Activated CD4-positive, CD25-positive, alpha-beta regulatory T cell (primary cell): ENCODE measurements at regions not wholly inside any gene's neighbourhood (a gene's known extent, or its start where the extent isn't known, plus 50 kb on each side); places are given as distances from the start of the nearest gene placed in this dataset.
"Not testable (repeated sequence)": the region's sequence is repeated elsewhere in the genome, so short reads cannot be mapped to it uniquely, and the experiment has no call there.

Source experiments
- DNase-seq, 4 experiments: peaks; one replicate each; lab custom pipeline; 2025; lab: John Stamatoyannopoulos, UW

DNA sequence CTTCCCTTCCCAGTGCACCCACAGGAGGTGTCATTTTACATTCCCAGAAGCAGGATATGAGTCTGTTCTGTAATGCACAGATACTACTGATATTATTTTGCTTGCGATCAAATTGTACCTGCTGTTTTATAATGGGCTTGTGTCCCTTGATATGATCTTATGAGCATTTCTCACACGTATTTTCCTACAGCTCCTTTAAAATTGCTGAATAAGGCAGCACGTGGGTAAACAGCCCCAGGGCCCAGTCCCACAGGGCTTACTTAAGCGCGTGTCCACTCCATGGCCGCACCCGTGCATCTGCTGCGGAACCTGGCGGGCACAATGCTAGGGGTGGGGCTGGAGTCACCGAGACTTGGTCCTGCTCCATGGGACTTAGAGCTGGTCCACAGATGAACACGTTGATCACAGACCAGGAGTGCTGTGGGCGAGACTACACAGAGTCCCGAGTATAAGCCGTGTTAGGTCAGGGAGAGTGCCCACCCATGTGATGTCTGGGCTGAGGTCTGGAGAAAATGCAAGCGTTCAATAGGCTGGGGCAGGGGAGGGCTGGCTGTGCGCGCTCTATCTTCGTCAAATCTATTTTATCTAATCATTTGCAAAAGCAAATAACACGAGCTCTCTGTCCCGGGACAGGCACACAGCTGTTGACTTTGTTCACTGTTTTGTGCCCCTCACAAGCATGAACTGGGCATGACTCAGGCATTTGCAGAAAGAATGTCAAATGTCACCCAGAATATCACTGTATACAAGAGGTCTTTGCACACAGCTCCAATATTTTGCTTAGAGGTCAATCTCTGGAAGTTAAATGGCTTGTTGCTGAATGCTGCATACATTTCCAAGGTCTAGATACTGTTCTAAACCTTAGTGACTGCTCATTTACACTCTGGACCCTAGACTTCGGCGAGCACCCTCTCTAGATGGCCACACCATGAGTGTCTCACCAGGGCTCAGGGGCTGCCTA, 119.3 kb downstream of the CRYAA start:
- no peak for DNase-seq

DNA sequence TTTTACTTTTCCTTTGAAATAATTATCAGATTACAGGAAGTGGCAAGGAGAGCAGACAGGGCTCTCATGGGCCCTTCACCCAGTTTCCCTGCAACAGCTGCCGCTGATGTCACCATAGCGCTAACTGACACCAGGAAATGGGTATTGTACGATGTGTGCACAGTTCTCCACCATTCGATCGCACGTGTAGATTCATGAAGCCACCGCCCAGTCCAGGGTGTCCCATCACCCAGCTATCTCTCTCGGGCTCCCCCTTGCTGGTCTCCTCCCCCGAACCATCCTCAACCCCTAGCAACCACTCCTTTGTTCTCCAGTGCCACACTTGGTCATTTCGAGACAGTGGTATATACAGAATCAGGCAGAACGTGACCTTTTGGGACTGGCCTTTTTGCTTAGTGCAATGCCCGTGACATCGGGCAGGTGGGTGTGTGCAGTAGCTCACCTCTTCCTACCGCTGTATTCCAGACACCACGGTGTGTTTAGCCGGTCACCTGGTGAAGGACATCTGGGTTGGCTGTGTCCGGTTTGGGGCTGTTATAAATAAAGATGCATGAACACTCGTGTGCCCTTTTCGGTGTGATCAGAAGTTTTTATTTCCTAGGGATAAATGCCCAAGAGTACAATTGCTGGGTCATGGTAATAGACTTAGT, 118.4 kb downstream of the CRYAA start:
- no peak for DNase-seq

DNA sequence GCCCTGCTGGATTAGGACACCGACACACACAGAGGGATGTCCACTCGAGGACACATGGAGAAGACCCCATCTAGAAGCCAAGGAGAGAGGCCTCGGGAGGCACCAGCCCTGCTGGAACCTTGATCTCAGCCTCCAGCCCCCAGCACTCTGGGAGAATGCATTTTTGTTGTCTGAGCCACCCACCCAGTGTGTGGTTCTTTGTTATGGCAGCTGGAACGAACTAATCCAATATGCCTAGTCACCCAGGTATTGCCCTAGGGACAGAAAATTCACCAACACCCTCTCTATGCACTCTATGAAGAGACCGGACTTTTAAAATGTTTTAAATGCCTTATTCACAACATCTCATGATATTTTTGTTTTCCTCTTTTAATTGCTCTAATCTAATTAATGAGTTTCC, 117.4 kb downstream of the CRYAA start:
- DNase-seq, result no peak

DNA sequence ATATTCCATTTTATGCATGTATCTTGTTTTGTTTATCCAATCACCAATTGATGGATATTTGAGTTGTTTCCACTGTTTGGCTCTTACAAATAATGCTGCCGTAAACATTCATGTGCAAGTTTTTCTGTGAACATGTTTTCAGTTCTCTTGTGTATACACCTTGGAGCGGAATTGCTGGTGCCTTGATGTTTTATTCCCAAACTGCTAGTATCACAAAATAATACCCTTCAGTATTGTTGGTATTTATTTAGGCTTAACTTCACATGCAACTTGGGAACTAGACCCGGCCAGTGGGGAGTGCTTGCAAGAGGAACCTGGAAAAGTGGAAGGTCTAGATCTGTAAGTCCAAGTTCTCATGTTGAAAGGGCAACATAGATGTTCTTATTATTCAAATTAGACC, 115.9 kb downstream of the CRYAA start:
- DNase-seq, result no peak

DNA sequence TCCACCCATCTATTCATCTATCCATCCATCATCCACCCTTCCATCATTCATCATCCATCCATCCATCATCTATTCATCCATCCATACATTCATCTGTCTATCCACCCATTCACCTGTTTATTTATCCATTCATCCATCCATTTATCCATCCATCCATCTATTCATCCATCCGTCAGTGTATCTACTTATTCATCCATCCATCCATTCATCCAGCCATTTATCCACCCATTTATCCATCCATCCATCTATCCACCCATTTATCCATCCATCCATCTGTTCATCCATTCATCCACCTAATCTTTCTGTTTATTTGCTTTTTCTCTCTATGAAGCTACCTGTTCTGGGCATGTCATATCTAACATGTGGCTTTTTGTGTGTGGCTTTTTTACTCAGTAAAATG, 115.4 kb downstream of the CRYAA start:
- DNase-seq, result no peak

DNA sequence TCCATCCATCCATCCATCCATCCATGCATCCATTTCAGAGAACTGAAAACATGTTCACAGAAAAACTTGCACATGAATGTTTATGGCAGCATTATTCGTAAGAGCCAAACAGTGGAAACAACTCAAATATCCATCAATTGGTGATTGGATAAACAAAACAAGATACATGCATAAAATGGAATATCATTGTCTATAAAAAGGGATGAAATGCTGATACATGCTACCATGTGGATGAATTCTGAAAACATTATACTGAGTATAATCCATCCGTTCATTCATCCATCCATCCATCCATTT, 115.1 kb downstream of the CRYAA start:
- not testable (repeated sequence) for DNase-seq

DNA sequence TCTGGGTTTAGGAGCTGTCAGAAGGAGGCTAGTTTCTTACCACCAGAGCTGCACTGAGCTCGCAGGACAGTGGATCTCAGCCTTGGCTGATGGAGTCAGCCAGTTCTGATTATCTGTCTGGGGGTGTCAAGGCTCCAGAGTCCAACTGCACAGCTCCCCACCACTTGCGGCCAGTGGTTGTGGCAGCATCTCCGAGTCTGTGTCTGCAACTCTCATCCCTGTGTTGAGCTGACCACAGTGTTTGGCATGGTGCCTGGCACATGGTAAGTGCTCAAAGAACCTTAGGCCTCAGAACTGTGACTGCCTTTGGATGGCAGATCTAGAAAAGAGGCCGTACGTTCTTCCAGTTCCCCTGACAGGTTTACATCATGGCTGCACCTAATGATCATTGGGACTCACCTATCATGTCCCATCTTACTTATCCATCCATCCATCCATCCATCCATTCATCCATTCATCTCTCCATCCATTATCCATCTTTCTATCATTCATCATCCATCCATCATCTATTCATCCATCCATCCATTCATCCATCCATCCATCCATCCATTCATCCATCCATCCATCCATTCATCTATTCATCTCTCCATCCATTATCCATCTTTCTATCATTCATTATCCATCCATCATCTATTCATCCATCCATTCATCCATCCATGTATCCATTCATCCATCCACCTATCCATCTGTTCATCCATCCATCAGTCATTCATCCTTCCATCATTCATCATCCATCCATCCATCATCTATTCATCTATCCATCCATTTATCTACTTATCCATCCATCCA, 114.5 kb downstream of the CRYAA start:
- DNase-seq, result no peak

DNA sequence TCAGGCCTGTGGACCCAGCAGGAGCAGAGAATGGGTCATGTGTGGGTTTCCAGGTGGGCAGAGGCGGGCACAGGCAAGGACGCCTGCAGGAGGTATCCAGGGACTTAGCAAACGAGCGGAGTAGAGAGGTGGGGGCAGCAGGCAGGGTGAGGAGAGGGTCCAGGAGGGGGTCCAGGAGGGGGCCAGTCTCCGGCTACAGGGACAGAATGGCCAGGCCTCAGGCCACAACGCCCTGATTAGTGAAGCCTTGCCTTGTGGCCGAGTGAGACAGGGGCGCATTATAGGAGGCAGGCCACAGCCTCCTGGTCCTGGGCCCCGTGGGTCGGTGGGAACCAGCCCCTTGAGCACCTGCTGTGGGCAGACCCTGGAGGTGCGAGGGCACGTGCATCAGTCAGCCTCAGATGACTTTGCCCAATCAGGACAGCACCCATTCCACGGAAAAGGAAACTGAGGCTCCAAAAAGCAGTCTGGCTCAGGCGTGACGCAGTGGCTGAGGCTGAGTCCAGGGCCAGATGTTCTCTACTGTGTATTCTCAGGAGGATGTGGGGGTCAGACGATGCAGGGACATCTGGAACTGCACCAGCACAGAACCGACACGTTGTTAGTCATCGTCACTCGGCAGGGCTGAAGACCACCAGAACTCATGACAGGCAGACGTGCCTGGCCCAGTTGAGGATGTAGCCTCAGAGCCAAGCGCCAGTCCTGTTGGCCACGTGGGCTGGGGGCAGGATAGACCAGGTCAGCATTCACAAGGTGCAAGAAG, 113.7 kb downstream of the CRYAA start:
- no peak for DNase-seq

DNA sequence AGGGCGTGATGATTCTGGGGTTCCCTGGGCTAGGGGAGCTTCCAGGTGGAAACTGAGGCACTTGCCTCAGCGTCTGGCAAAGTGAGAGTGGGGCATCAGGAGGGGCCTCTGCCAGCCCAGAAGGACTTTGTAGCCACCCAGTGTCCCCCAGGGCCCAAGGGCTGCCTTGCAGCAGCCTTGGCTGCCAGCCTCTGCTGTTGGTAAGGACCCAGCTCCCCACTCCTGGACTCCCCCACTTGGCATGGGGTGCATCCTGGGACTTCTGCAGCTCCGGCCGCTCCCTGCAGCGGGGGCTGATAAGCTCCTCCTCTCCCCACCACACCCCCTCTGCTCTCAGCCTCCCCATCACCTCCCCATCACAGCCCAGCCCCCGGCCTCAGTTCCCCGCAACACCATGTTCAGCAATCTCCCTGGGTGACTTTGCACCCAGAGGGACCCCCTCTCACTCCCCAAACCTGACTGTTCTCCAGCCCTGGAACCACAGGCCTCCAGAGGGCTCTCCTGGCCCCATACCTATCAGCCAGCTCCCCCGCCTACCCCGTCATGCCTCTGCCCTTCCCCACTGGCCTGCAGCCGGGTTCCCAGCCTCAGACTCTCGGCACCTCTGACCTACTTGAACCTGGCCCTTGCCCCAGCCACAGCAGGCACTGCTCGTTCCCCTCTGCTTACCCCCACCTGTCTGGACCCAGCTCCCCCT, 113.0 kb downstream of the CRYAA start:
- no peak for DNase-seq

DNA sequence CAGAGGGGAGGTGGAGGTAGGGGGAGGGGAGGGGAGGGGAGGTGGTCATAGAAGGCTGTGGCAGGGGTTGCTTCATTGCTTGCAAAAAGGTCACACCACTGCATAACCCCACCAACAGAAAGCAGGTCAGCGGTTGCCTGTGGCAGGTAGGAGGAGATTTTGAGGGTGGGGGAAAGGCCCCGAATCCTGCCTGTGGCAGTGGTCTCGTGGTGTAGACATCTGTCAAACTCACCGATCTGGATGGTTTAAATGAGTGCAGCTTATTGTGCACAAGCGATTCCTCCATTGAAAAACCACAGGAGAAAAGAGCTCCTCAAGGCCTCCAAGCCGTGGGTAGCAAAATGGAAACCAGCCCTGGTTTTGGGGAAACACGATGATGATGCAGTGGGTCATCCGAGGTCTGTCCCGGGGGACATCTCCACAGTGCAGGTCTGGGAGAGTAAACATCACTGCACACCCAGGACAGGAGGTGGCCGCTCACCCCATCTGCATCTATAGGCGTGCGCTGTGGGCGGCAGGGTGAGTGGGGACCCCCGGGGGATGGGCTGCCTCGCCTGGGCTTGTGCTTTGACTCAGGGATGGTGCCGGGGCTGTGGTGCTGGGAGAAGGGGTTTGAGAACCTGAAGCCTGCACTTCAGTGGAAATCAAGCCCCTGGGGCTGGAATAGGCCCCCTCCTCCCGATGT, 112.3 kb downstream of the CRYAA start:
- no peak for DNase-seq

DNA sequence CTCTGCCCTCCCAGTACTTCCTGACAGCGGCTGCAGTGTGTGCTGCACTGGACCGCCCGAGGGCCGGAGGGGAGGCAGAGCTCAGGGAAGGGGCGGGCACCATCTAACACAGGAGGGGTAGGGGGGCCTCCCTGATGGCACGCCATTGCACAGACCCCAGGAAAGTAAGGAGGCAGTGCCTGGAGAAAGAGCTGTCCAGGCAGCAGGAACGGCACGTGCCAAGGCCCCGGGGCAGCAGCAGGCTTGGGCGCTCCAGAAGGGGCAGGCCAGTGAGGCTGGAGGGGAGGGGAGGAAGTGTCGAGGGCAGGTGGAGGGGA, 110.7 kb downstream of the CRYAA start:
- no peak for DNase-seq

DNA sequence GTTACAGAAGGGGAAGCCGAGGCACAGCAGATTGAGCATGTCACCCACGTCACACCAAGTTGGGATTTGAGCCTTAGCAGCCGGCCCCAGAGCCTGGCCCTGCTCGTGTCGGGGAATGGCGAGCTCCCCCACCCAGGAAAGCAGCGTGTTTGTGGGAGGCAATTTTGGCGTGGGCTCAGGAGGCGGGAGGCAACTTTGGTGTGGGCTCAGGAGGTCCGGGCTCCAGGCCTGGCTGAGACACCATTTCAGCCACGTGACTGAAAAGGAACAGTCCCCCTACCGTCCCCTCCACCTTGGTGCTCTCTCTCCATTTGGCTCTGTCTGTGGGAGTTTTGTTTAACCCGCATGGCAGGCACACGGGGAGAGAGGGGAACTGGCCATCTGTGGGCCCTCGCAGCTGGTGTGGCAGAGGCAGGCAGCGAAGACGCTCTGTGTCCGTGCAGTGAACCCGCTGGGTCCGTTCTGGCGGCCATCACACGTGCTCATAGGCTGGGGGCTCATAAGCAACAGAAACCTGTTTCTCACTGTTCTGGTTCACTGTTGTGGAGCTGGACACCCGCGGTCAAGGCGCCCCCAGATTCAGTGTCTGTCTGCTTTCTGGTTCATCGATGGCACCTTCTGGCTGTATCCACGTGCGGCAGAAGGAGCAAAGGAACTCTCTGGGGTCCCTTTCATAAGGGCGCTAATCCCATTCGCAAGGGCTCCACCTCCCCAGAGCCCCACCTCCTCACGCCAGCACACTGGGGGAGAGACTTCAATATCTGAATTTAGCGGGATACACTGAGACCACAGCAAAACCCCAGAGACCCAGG, 110.2 kb downstream of the CRYAA start:
- no peak for DNase-seq

DNA sequence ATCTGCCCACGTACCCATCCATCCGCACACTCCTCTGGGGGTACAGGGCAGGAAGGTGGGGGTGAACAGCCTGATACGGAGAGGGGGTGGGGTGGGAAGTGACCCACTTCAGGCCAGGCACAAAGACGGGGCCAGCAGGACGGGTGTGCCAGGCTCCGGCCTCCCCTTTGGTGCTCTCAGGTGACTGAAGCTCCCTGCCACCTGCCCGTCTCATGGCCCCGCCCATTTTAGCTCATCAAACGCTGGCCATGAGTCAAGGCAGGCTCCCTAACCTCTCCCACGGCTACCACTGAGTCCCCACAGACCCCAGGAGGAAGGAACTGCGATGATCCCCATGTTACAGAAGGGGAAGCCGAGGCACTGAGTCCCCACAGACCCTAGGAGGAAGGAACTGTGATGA, 109.6 kb downstream of the CRYAA start:
- no peak for DNase-seq

DNA sequence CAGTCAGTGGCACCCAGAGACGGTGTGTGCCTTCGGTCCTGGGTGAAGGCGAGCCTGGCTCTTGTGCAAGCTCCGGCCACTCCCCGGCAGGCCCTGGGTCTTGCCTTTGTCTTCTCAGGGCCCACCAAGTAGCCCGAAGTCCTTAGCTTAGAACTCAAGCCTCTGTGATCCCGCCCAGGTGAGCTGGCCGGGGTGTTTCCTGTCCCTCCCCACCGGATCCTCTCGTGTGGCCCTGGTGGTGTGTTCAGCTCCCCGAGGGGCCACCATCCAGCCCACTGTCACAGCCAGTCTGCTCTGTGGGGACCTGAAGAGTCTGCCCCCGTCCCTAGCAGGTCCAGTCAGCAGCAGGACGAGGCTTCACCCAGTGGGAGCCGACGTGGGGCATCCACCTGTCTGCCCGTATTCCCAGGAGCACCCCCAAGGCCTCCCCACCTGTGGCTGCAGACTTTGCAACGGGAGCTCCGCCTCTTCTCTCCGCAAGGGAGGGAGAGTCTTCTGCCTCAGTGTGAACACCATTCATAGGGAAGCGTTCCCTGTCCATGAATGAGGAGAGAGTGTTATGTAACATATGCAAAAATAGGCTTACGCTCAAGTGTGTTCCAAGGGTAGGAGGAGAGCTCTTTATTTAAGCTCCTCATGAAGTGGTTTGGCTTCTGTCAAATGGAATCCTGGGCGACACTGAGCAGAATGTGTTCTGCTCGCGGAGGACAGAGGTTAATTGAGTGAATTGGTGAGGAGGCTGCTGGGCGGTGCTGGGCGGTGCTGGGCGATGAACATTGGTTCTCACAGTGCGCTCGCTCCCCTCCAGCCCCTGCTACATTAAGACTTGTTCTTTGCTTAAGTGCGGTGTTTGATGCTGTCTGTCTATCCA, 108.9 kb downstream of the CRYAA start:
- no peak for DNase-seq

DNA sequence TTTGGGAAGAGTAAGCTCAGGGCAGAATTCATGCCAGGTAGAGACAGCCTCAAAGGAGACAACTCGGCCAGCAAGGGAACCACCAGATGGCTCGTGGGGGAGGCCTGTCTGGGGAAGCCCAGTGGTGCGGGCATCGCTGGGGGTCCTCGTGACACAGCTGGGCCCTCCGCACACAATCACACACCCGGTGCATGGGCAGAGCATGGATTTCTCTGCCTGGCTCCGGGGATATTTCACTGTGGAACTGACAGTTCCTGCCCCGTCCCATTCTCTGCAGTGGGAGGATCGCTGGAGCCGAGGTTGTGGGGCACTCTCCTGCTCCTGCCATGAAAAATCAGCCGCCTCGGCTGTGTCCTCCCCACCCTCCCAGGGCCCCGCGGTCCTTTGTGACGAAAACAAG, 108.0 kb downstream of the CRYAA start:
- DNase-seq, result no peak

DNA sequence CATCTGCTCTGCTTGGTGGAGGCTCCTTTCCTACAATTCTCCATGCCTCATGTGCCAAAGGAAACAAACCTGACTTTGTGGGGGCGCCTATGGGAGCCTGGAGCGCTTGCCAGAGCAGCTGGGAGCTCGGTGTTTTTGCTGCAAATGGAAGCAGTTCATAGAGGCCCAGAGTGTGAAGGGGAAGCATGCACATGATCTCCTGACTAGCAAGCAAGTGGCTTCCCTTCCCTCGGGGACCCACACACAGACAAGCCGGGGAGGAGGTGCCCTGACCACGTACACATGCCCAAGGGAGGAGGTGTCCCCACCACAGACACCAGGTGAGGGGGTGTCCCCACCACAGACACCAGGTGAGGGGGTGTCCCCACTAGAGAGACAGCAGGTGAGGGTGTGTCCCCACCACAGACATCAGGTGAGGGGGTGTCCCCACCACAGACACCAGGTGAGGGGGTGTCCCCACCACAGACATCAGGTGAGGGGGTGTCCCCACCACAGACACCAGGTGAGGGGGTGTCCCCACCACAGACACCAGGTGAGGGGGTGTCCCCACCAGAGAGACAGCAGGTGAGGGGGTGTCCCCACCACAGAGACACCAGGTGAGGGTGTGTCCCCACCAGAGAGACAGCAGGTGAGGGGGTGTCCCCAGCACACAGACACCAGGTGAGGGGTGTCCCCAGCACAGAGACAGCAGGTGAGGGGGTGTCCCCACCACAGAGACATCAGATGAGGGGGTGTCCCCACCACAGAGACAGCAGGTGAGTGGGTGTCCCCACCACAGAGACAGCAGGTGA, 106.8 kb downstream of the CRYAA start:
- no peak for DNase-seq

DNA sequence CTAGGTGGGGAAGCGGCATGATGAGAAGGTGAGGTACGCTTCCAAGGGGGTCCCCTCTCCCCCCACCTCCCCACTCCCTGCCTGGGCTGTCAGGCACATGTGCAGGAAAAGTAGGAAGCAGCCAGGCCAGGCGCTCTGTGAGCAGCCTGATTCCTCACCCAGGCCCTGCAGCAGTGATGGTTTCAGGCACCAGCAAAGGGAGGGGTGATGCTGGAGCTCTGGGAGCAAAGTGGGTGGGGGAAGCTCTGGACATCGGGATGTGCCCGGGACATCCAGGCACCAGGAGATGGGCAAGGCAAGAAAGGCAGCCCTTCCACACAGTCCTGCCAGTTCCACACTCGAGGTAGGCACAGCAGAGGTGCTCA, 106.1 kb downstream of the CRYAA start:
- no peak for DNase-seq
